Transverse colon (tissue), 4 donors: ENCODE measurements at regions not wholly inside any gene's neighbourhood (a gene's known extent, or its start where the extent isn't known, plus 50 kb on each side); places are given as distances from the start of the nearest gene placed in this dataset.

Experiments
- CTCF ChIP-seq, 5 experiments: fragments of 200-600 bp in 3 of 5; fragments of 450-650 bp in 2 of 5; sonication (generic) in 3 of 5; IDR thresholded peaks; 1 replicate in 2 of 5; 2 replicates in 3 of 5; pipeline ENCODE4 v1.5.1; 2016 to 2017; ENCODE audit warnings: antibody characterized with exemption in 5 of 5, inconsistent platforms in 3 of 5, mild to moderate bottlenecking in 2 of 5, moderate library complexity in 1 of 5
- POLR2AphosphoS5 ChIP-seq, 3 donors: sonication (generic); formaldehyde crosslinking; IDR thresholded peaks; one replicate each; pipeline ENCODE4 v1.6.1; 2016; ENCODE audit warnings: antibody characterized with exemption in 3 of 3

- no peak for TF ChIP-seq CTCF (IDR thresholded peaks at IDR 0.05)
- TF ChIP-seq POLR2AphosphoS5 (IDR thresholded peaks at IDR 0.05): no peak
These were observed 1279.8 kb upstream of the ADGRL2 start for GRCh38 chr1:80520949-80521348.
